PFSK-1 (cell line): ENCODE measurements at regions not wholly inside any gene's neighbourhood (a gene's known extent, or its start where the extent isn't known, plus 50 kb on each side); places are given as distances from the start of the nearest gene placed in this dataset.

Experiments used
- FOXP2 ChIP-seq: optimal IDR thresholded peaks from 2 replicates; pipeline ENCODE3; 2011; ENCODE audit warnings: borderline replicate concordance, control low read depth, inconsistent platforms; ENCODE audit not compliant: insufficient read depth; ENCODE audit errors: extremely low read length, extremely low read depth
- POLR2AphosphoS5 ChIP-seq: IDR thresholded peaks from 2 replicates; pipeline ENCODE4 v1.6.1; 2012; ENCODE audit warnings: low read depth, mild to moderate bottlenecking, control low read depth, low read length, moderate library complexity
- SIN3A ChIP-seq: IDR thresholded peaks from 2 replicates; pipeline ENCODE4 v1.6.1; 2012; ENCODE audit warnings: mild to moderate bottlenecking, low read length, moderate library complexity, borderline replicate concordance; ENCODE audit not compliant: insufficient read depth
- TAF1 ChIP-seq: IDR thresholded peaks from 2 replicates; pipeline ENCODE4 v1.6.1; 2012; ENCODE audit warnings: low read length, control low read depth, borderline replicate concordance; ENCODE audit not compliant: insufficient read depth
- TF ChIP-seq, protein P1 (sequence below), 2 experiments: IDR thresholded peaks; 2 replicates each; pipeline versions ENCODE4 v1.6.1 to v1.8.0; 2011 to 2012; ENCODE audit warnings: low read depth in 2 of 2, low read length in 2 of 2, control low read depth in 1 of 2, inconsistent platforms in 1 of 2, mild to moderate bottlenecking in 1 of 2, moderate library complexity in 1 of 2; ENCODE audit not compliant: insufficient read depth in 1 of 2

DNA sequence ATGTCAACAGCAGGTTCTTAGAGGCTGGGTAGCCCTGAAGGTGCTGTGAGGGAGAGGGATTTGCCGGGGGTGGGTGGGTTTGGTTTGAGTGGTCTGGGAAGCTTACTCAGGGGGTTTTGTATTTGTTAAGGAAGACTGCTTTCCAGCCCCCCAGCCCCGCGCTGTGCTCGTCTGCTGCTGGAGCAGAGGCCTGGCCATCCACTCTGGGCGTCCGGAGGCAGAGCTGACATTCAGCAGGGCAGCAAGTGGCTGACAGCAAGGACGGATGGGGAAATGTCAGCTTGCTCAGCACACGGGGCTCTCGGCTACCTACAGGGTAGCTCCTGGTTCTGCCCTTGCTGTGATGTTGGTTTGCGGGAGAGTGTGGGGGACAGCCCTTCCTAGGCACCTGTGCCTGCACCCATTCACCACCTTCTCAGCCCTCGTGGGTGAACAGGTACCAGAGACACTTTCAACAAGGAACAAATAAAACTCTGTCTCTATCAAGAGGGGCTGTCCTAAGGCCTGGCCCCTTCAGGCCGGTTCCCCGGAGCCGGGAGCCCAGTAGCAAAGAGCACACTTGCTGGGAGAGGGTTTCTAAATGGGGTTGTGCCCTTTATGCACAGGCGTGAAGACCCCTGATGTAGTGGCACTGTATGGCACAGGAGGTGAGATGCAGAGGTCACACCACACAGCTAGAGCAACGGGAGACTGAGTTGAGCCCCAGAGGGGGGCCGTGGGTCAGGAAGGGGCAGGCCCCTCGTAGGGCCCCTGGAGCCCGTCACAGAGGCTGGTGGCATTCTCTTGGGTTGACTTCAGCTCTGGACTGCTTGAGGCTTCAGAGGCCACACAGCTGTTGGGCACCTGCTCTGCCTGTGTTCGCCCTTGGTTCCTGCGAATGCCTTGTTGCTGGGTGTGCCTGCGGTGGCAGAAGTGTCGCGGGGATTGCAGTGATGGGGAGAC is 72.2 kb upstream of the SHH start:
- TF ChIP-seq, protein P1, sequence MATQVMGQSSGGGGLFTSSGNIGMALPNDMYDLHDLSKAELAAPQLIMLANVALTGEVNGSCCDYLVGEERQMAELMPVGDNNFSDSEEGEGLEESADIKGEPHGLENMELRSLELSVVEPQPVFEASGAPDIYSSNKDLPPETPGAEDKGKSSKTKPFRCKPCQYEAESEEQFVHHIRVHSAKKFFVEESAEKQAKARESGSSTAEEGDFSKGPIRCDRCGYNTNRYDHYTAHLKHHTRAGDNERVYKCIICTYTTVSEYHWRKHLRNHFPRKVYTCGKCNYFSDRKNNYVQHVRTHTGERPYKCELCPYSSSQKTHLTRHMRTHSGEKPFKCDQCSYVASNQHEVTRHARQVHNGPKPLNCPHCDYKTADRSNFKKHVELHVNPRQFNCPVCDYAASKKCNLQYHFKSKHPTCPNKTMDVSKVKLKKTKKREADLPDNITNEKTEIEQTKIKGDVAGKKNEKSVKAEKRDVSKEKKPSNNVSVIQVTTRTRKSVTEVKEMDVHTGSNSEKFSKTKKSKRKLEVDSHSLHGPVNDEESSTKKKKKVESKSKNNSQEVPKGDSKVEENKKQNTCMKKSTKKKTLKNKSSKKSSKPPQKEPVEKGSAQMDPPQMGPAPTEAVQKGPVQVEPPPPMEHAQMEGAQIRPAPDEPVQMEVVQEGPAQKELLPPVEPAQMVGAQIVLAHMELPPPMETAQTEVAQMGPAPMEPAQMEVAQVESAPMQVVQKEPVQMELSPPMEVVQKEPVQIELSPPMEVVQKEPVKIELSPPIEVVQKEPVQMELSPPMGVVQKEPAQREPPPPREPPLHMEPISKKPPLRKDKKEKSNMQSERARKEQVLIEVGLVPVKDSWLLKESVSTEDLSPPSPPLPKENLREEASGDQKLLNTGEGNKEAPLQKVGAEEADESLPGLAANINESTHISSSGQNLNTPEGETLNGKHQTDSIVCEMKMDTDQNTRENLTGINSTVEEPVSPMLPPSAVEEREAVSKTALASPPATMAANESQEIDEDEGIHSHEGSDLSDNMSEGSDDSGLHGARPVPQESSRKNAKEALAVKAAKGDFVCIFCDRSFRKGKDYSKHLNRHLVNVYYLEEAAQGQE (IDR thresholded peaks at IDR 0.05; ENCODE audit: insufficient read depth in 1 of 2, low read depth in 2 of 2, low read length in 2 of 2) = no peak
- TF ChIP-seq FOXP2 (no peak), POLR2AphosphoS5 (no peak), SIN3A (no peak), TAF1 (no peak)

DNA sequence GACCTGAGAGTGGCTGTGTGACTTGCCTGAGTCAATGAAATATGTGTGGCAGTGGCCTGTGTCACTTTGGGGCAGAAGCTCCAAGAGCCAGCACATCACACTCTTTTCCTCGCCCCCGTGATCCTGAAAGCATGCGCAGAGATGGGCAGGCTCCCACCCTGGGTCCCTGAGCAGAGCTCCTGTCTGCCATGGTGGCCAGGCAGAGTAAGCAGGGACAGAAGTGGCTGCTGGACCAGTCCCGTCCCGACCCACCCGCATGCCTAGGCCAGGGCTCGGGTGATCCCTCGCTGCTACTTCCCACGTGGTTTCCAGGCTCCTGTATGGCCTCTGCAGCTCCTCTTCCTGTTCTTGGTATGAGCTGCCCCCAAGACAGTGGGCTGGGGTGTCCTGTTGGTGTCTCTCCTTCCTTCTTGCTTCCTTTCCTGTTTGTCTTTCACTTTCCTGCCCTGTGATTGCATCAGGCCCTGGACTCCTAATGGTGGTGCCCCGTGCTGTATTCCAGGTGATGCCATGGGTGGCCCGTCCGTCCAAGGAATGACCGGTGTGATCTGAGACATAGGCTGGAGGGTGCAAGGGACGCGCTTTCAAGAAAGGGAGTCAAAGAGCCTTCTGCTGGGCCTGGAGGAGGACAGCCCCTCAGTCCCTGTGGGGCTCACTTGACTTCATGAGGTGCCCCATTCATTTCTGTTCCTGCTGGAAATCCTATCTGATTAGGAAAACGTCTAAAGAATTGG is 71.4 kb upstream of the SHH start:
- TF ChIP-seq, protein P1 (IDR thresholded peaks at IDR 0.05; ENCODE audit: insufficient read depth in 1 of 2, low read depth in 2 of 2, low read length in 2 of 2) = no peak
- TF ChIP-seq SIN3A = no peak
- TF ChIP-seq POLR2AphosphoS5 = no peak
- TF ChIP-seq TAF1 = no peak
- no peak for TF ChIP-seq FOXP2

GRCh38 chr7:155882596-155882995 is 70.3 kb upstream of the SHH start:
- TF ChIP-seq, protein P1 (IDR thresholded peaks at IDR 0.05; ENCODE audit: insufficient read depth in 1 of 2, low read depth in 2 of 2, low read length in 2 of 2) = no peak
- no peak for TF ChIP-seq SIN3A

GRCh38 chr7:155881471-155882350 is 69.4 kb upstream of the SHH start:
- TF ChIP-seq, protein P1 (IDR thresholded peaks at IDR 0.05; ENCODE audit: insufficient read depth in 1 of 2, low read depth in 2 of 2, low read length in 2 of 2) = no peak
- TF ChIP-seq FOXP2 (no peak), TAF1 (no peak), SIN3A (no peak), POLR2AphosphoS5 (no peak)
